Activated naive CD4-positive, alpha-beta T cell treated with anti-CD3 and anti-CD28 coated beads, Interleukin-2, amount 50 U/mL, for 72 hours (primary cell): ENCODE measurements at regions not wholly inside any gene's neighbourhood (a gene's known extent, or its start where the extent isn't known, plus 50 kb on each side); places are given as distances from the start of the nearest gene placed in this dataset.

Source experiments
- ATAC-seq, 2 donors: fragments of 150-1000 bp; cut with Tn5 transposase; 2 replicates each; pipeline ENCODE4 v1.10.0; 2021; ENCODE audit warnings: mild to moderate bottlenecking in 2 of 2, moderate library complexity in 2 of 2
- DNase-seq, 2 donors: peaks; one replicate each; pipeline ENCODE4 v3.0.0; 2021 to 2022; ENCODE audit warnings: low spot score in 2 of 2
- H3K27ac Mint-ChIP-seq, 2 donors: one replicate each; pipeline ENCODE4 v1.8.0; 2022; ENCODE audit warnings: mild to moderate bottlenecking in 2 of 2, mixed read lengths in 2 of 2
- H3K36me3 Mint-ChIP-seq, 2 donors: one replicate each; pipeline ENCODE4 v1.8.0; 2022; ENCODE audit warnings: mixed read lengths in 2 of 2
- H3K9me3 Mint-ChIP-seq, 2 donors: one replicate each; pipeline ENCODE4 v1.8.0; 2022; ENCODE audit warnings: mixed read lengths in 2 of 2

- H3K36me3 Mint-ChIP-seq, result no peaks in the 10 kb centered on the region
Observed at GRCh38 chr1:239240736-239241135, 145.6 kb upstream of the CHRM3 start.

DNA sequence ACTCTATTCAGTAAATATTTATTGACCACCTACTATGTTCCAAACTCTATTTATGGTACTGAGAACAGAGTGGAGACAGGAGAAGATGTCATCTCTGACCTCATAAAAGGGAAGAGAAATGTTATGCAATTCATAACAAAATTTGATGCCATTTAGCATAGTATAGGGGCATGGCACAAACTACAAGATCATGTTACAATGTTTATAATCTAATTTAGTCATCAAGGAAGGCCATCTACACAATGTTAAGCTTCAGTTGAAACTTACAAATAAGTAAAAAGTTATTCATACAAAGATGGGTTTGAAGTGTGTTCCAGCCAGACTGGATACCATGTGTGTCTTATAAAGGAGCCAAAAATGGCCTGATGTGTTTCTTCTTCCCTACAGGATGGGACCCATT lies 146.8 kb upstream of the CHRM3 start:
- H3K27ac Mint-ChIP-seq, result no peak overlapping the region
- DNase-seq (no peak), ATAC-seq (no peak)
- no peaks in the 10 kb centered on the region for H3K36me3 Mint-ChIP-seq
- no peaks in the 10 kb centered on the region for H3K9me3 Mint-ChIP-seq

More at GRCh38 chr1:239240736-239241135, 145.6 kb upstream of the CHRM3 start:
- H3K27ac Mint-ChIP-seq, result no peak overlapping the region
- DNase-seq (no peak), ATAC-seq (no peak)
- no peaks in the 10 kb centered on the region for H3K9me3 Mint-ChIP-seq

GRCh38 chr1:239237912-239238311 lies 148.5 kb upstream of the CHRM3 start:
- H3K9me3 Mint-ChIP-seq, result no peaks in the 10 kb centered on the region
- DNase-seq, result no peak
- no peaks in the 10 kb centered on the region for H3K36me3 Mint-ChIP-seq
- no peak overlapping the region for H3K27ac Mint-ChIP-seq
- ATAC-seq, result no peak

DNA sequence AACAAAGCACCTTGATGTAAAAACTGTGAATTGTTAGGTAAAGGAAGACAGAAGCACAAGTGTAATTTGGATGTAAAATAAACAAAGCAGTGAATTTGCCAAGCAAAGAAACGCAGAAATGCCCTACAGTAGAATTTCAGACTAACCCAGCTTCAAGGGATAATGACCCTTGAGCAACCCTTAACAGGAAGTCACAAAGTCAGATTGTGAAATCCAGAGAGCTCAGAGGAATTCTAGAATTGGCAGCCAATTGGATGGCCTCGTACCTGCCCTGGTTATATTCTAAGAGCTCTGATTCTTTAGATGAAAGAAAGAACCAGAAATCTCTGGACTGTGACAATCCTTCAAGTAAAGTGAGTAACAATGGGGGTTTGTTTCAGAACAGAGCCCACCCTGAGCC lies 152.7 kb upstream of the CHRM3 start:
- Mint-ChIP-seq H3K9me3 (peaks cover 0 to 3% of the 10 kb centered on the region in 2 donors), H3K27ac (no peak overlapping the region), H3K36me3 (no peaks in the 10 kb centered on the region)
- ATAC-seq, result no peak
- DNase-seq, result no peak

DNA sequence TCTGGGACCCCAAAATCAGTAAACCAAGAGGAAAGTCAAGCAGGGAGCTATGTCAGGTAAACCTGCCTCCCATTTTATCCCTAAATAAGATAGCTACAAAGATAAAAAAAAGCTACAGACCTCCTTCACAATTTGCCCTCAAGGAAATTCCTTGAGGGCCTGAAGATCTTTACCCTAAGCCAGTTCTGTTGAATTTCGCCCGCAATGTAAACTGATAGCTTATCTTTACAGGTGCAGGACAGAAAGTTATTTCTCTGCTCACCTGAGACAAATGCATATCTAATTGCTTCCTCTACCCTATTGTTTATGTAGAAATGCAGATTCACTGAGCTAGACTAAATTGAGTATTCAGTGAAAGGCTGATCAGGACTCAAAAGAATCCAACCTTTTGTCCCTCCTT lies 153.4 kb upstream of the CHRM3 start:
- ATAC-seq, result no peak
- H3K27ac Mint-ChIP-seq, result no peak overlapping the region
- peaks cover 0 to 3% of the 10 kb centered on the region in 2 donors for H3K9me3 Mint-ChIP-seq
- H3K36me3 Mint-ChIP-seq, result no peaks in the 10 kb centered on the region
- no peak for DNase-seq

DNA sequence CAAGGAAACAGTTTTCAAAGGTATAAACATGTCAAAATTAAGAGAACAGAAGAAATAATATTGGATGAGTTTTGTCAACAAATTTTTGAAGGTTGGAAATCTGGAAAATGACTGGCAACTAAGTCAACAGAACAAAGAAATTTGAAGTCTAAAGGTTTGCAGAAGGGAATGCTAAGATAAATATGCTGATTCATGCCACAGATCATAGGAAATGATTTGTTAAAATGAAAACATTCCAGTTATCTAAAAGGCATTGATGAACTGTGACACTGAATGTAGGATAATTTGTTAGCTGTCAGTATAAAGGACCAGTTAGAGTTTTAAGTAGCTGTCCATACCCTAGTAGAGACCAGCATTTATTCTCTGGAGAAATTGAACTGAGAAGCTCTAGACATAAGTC lies 157.9 kb upstream of the CHRM3 start:
- ATAC-seq, result no peak
- DNase-seq, result no peak
- Mint-ChIP-seq H3K9me3 (peaks cover 16 to 22% of the 10 kb centered on the region in 2 donors), H3K27ac (no peak overlapping the region), H3K36me3 (peaks cover 0 to 16% of the 10 kb centered on the region in 2 donors)

DNA sequence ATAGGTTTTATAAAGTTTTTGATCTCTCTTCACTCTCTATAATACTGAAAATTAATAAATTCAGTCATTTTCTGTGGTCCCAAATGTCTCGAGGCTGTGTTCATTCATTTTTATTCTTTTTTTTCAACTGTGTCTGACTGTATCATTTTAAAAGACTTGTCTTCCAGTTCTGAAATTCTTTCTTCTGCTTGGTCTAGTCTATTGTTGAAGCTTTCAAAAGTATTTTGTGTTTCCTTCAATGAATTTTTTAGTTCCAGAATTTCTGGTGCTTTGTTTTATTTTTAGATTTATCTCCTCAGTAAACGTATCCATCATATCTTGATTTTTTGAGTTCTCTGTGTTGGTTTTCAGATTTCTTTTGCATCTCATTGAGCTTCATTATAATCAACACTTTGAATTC lies 161.0 kb upstream of the CHRM3 start:
- DNase-seq (no peak), ATAC-seq (no peak)
- Mint-ChIP-seq H3K27ac (no peak overlapping the region), H3K9me3 (peaks cover 29 to 33% of the 10 kb centered on the region in 2 donors), H3K36me3 (peaks cover 0 to 21% of the 10 kb centered on the region in 2 donors)

DNA sequence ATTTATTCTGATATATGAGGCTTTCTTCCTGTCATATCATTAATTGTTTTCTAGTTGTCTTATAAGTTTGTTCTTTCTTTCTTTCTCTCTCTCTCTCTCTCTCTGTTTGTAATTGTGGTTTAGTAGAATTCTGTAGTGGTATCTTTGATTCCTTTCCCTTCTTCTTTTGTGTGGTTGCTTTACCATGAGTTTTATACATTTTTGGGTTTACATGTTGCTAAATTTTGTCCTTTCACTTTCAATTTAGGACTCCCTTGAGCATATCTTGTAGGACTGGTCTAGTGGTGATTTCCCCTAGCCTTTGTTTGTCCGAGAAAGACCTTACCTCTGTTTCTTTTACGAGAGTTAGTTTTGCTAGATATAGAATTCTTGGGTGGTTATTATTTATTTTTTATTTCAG lies 162.3 kb upstream of the CHRM3 start:
- Mint-ChIP-seq H3K9me3 (peaks cover 29 to 30% of the 10 kb centered on the region in 2 donors), H3K36me3 (peaks cover 0 to 21% of the 10 kb centered on the region in 2 donors), H3K27ac (no peak overlapping the region)
- ATAC-seq (no peak), DNase-seq (no peak)

DNA sequence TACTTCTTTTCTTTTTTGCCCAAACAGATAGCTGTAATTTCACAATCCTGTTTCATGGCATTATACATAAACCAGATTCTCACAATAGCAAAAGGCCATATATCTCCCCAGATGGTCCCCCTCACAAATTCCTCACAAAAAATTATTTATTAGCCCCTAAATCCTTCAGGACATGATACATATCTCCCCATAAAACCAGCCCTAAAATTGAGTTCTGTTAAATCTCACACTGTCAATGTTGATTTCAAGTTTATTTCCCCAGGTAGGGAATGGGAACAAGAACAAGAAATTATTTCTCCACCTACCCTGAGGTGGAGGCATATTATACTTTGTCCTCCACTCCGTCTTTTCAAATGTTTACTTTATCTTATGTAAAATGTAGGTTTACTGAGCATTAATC lies 163.4 kb upstream of the CHRM3 start:
- no peak for DNase-seq
- H3K27ac Mint-ChIP-seq, result no peak overlapping the region
- H3K9me3 Mint-ChIP-seq, result peaks cover 29 to 30% of the 10 kb centered on the region in 2 donors
- no peak for ATAC-seq
- peaks cover 0 to 21% of the 10 kb centered on the region in 2 donors for H3K36me3 Mint-ChIP-seq

- H3K9me3 Mint-ChIP-seq, result peaks cover 29 to 30% of the 10 kb centered on the region in 2 donors
- no peak for ATAC-seq
- peaks cover 0 to 21% of the 10 kb centered on the region in 2 donors for H3K36me3 Mint-ChIP-seq
- no peak for DNase-seq
- no peak overlapping the region for H3K27ac Mint-ChIP-seq
Observed at GRCh38 chr1:239221656-239222055, 164.7 kb upstream of the CHRM3 start.

DNA sequence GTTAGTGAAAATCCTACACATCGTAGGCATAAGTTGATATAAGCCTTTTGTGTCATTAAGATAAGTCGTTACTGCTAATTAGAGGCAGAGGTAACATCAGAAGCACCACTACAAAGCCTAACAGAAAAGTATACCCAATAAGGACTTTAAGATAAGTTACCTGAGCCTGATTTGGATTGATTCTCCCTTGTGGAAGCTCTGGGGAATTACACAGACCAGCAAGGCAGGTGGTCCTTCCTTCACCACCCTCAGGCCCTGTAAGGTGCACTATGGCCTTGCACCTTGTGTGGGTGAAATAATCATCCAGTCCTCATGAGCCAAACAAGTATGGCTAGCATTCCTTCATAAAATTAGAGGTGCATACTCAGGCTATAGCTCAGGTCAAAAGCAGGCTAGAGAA lies 166.7 kb upstream of the CHRM3 start:
- no peak for ATAC-seq
- no peak for DNase-seq
- no peak overlapping the region for H3K27ac Mint-ChIP-seq
- peaks cover 0 to 13% of the 10 kb centered on the region in 2 donors for H3K36me3 Mint-ChIP-seq
- peaks cover 20% of the 10 kb centered on the region in 2 donors for H3K9me3 Mint-ChIP-seq

DNA sequence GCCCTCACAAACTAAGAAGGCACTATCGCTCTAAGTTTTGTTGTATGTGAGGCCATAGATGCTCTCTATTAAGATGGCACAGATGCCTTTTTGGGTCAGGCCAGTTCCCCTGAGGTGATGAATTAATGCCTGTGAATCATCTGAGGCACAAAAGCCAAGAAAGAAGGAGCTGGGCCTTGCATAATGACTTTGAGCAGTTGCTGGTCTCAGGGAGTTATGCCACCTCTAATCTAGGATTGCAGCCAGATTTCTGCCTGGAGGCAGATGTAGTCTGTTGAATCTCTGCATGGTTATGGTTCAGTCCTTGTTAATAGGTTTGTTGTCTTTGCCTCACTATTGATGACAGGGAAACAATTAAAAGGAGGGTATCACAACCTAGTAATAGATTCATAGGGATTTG lies 168.1 kb upstream of the CHRM3 start:
- Mint-ChIP-seq H3K9me3 (peaks cover 10 to 12% of the 10 kb centered on the region in 2 donors), H3K36me3 (peaks cover 0 to 4% of the 10 kb centered on the region in 2 donors), H3K27ac (no peak overlapping the region)
- no peak for ATAC-seq
- DNase-seq, result no peak

- Mint-ChIP-seq H3K36me3 (no peaks in the 10 kb centered on the region), H3K27ac (no peak overlapping the region), H3K9me3 (peaks cover 0 to 4% of the 10 kb centered on the region in 2 donors)
- ATAC-seq, result no peak
- DNase-seq, result no peak
Observed at GRCh38 chr1:239212811-239213220, 173.6 kb upstream of the CHRM3 start.

- no peak overlapping the region for H3K27ac Mint-ChIP-seq
- no peak for DNase-seq
- H3K36me3 Mint-ChIP-seq, result no peaks in the 10 kb centered on the region
- H3K9me3 Mint-ChIP-seq, result peaks cover 0 to 4% of the 10 kb centered on the region in 2 donors
- no peak for ATAC-seq
Observed at GRCh38 chr1:239209591-239209990, 176.8 kb upstream of the CHRM3 start.

- Mint-ChIP-seq H3K36me3 (no peaks in the 10 kb centered on the region), H3K9me3 (peaks cover 0 to 4% of the 10 kb centered on the region in 2 donors), H3K27ac (no peak overlapping the region)
- ATAC-seq, result no peak
- DNase-seq, result no peak
Observed at GRCh38 chr1:239204401-239204800, 182.0 kb upstream of the CHRM3 start.

DNA sequence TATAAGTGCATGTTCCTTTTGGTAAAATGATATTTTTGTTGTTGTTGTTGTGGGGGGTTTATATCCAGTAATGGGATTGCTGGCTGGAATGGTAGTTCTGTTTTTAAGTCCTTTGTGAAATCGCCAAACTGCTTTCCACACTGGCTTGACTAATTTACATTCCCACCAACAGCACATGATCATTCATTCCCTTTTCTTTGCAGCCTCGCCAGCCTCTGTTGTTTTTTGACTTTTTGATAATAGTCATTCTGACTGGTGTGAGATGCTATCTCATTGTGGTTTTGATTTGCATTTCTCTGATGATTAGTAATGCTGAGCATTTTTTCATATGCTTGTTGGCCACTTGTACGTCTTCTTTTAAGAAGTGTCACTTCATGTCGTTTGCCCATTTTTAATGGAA lies 188.5 kb upstream of the CHRM3 start:
- no peak overlapping the region for H3K27ac Mint-ChIP-seq
- ATAC-seq (no peak), DNase-seq (no peak)
- H3K36me3 Mint-ChIP-seq, result no peaks in the 10 kb centered on the region
- no peaks in the 10 kb centered on the region for H3K9me3 Mint-ChIP-seq

- ATAC-seq (no peak), DNase-seq (no peak)
- Mint-ChIP-seq H3K27ac (no peak overlapping the region), H3K9me3 (peaks cover 0 to 5% of the 10 kb centered on the region in 2 donors), H3K36me3 (no peaks in the 10 kb centered on the region)
Observed at GRCh38 chr1:239189998-239190512, 196.3 kb upstream of the CHRM3 start.

- Mint-ChIP-seq H3K36me3 (no peaks in the 10 kb centered on the region), H3K27ac (no peak overlapping the region), H3K9me3 (peaks cover 0 to 5% of the 10 kb centered on the region in 2 donors)
- ATAC-seq (no peak), DNase-seq (no peak)
Observed at GRCh38 chr1:239186487-239186886, 199.9 kb upstream of the CHRM3 start.

DNA sequence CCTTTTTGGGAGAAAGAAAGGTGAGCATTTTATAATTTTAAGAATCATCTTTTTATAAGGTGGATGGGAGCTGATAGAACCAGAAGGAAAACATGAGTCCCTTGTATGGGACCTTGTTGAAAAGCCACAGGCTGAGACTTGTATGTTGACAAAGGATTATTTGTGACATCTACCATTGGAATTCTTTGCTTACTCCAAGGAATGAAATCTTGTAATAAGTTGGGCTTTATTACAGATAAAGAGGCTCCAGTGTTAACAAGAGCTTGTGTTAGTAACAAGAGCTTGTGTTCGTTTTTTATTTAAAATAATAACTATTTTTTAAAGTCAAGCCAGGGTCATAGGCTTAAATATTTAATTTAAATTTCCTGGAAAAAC lies 201.1 kb upstream of the CHRM3 start:
- DNase-seq (no peak), ATAC-seq (no peak)
- Mint-ChIP-seq H3K36me3 (peaks cover 0 to 4% of the 10 kb centered on the region in 2 donors), H3K27ac (no peak overlapping the region), H3K9me3 (peaks cover 5 to 9% of the 10 kb centered on the region in 2 donors)
